ENCODE measurements at regions not wholly inside any gene's neighbourhood (a gene's known extent, or its start where the extent isn't known, plus 50 kb on each side); places are given as distances from the start of the nearest gene placed in this dataset.
"Not testable (repeated sequence)": the region's sequence is repeated elsewhere in the genome, so short reads cannot be mapped to it uniquely, and the experiment has no call there.

GRCh38 chr3:63096248-63097058, 181.7 kb upstream of the SYNPR start:
- no peak for DNase-seq (ENCODE audit: low read depth, low spot score)

- no peak for DNase-seq (ENCODE audit: low read depth, low spot score)
Observed at GRCh38 chr3:63097396-63097795, 180.7 kb upstream of the SYNPR start.

- no peak for DNase-seq (ENCODE audit: low read depth, low spot score)
Observed at GRCh38 chr3:63116922-63117321, 161.2 kb upstream of the SYNPR start.

GRCh38 chr3:63124090-63124489, 154.0 kb upstream of the SYNPR start:
- no peak for DNase-seq (ENCODE audit: low read depth, low spot score)

- no peak for DNase-seq (ENCODE audit: low read depth, low spot score)
Observed at GRCh38 chr3:63126530-63126929, 151.6 kb upstream of the SYNPR start.

- no peak for DNase-seq (ENCODE audit: low read depth, low spot score)
Observed at GRCh38 chr3:63128380-63128779, 149.7 kb upstream of the SYNPR start.

GRCh38 chr3:63130625-63131024, 147.5 kb upstream of the SYNPR start:
- DNase-seq (ENCODE audit: low read depth, low spot score), result no peak

GRCh38 chr3:63132461-63133250, 145.5 kb upstream of the SYNPR start:
- no peak for DNase-seq (ENCODE audit: low read depth, low spot score)

GRCh38 chr3:63135367-63135766, 142.7 kb upstream of the SYNPR start:
- DNase-seq (ENCODE audit: low read depth, low spot score), result peak; percentile 50

- DNase-seq (ENCODE audit: low read depth, low spot score), result not testable (repeated sequence)
Observed at GRCh38 chr3:63136249-63136648, 141.9 kb upstream of the SYNPR start.

GRCh38 chr3:63142681-63143080, 135.4 kb upstream of the SYNPR start:
- DNase-seq (ENCODE audit: low read depth, low spot score), result no peak

GRCh38 chr3:63146154-63146553, 132.0 kb upstream of the SYNPR start:
- no peak for DNase-seq (ENCODE audit: low read depth, low spot score)

GRCh38 chr3:63150880-63151279, 127.2 kb upstream of the SYNPR start:
- no peak for DNase-seq (ENCODE audit: low read depth, low spot score)

GRCh38 chr3:63151897-63152296, 126.2 kb upstream of the SYNPR start:
- DNase-seq (ENCODE audit: low read depth, low spot score), result no peak

- DNase-seq (ENCODE audit: low read depth, low spot score), result no peak
Observed at GRCh38 chr3:63159764-63160163, 118.3 kb upstream of the SYNPR start.

- peak; percentile 28 for DNase-seq (ENCODE audit: low read depth, low spot score)
Observed at GRCh38 chr3:63167113-63167512, 111.0 kb upstream of the SYNPR start.

- no peak for DNase-seq (ENCODE audit: low read depth, low spot score)
Observed at GRCh38 chr3:63168179-63168578, 109.9 kb upstream of the SYNPR start.

GRCh38 chr3:63179862-63180522, 98.1 kb upstream of the SYNPR start:
- DNase-seq (ENCODE audit: low read depth, low spot score), result no peak

GRCh38 chr3:63192248-63192647, 85.9 kb upstream of the SYNPR start:
- DNase-seq (ENCODE audit: low read depth, low spot score), result no peak

- no peak for DNase-seq (ENCODE audit: low read depth, low spot score)
Observed at GRCh38 chr3:63193647-63194046, 84.5 kb upstream of the SYNPR start.

GRCh38 chr3:63199606-63200005, 78.5 kb upstream of the SYNPR start:
- no peak for DNase-seq (ENCODE audit: low read depth, low spot score)

- no peak for DNase-seq (ENCODE audit: low read depth, low spot score)
Observed at GRCh38 chr3:63202529-63202928, 75.6 kb upstream of the SYNPR start.

All from iPS DF 19.7 (cell line).